ENCODE measurements at regions not wholly inside any gene's neighbourhood (a gene's known extent, or its start where the extent isn't known, plus 50 kb on each side); places are given as distances from the start of the nearest gene placed in this dataset.

DNA sequence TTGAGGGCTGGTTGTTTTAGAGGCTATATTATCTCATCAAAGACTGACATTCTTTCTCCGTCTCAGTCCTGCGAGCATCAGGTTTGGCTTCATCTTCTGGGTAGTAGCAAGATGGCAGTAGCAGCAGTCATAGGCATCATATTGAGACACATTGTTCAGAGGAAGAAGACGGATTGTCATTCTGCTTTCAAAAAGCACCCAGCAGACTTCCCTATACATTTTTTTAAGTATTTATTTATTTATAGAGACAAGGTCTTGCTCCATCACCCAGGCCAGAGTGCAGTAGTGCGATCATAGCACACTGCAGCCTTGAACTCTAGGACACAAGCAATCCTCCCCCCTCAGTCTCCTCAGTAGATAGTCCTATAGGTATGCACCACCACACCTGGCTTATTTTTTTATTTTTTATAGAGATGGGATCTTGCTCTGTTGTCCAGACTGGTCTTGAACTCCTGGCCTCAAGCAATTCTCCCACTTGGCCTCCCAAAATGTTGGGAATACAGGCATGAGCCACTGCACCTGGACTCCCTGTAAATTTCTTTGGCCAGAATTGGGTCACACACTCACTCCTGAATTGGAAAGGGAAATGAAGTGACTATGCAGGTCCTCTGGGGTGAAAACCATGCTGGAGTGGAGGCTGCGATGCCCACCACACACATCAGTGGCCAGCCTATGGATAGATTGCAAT is 125.4 kb downstream of the SLC38A6 start:
- Histone ChIP-seq H3K36me3 (replicated peaks in 1 of 2) (no peaks in the 10 kb centered on the region), H3K4me1 (replicated peaks in 1 of 2) (peaks cover 25 to 30% of the 10 kb centered on the region in 2 donors), H3K4me3 (no peak overlapping the region), H3K27me3 (no peaks in the 10 kb centered on the region), H3K27ac (no peak overlapping the region), H3K9me3 (replicated peaks in 1 of 3) (no peaks in the 10 kb centered on the region)
- no peak for TF ChIP-seq POLR2A (IDR thresholded peaks at IDR 0.05)
- TF ChIP-seq, protein P1, sequence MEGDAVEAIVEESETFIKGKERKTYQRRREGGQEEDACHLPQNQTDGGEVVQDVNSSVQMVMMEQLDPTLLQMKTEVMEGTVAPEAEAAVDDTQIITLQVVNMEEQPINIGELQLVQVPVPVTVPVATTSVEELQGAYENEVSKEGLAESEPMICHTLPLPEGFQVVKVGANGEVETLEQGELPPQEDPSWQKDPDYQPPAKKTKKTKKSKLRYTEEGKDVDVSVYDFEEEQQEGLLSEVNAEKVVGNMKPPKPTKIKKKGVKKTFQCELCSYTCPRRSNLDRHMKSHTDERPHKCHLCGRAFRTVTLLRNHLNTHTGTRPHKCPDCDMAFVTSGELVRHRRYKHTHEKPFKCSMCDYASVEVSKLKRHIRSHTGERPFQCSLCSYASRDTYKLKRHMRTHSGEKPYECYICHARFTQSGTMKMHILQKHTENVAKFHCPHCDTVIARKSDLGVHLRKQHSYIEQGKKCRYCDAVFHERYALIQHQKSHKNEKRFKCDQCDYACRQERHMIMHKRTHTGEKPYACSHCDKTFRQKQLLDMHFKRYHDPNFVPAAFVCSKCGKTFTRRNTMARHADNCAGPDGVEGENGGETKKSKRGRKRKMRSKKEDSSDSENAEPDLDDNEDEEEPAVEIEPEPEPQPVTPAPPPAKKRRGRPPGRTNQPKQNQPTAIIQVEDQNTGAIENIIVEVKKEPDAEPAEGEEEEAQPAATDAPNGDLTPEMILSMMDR (IDR thresholded peaks at IDR 0.05) = no peak
- DNase-seq = no peak
- 91 to 98% (median 93%) methylated on average over 4 to 5 of the region's 5 CpGs for WGBS, 4 donors
- intact Hi-C loops (cut with DNase I) = no loop called here

DNA sequence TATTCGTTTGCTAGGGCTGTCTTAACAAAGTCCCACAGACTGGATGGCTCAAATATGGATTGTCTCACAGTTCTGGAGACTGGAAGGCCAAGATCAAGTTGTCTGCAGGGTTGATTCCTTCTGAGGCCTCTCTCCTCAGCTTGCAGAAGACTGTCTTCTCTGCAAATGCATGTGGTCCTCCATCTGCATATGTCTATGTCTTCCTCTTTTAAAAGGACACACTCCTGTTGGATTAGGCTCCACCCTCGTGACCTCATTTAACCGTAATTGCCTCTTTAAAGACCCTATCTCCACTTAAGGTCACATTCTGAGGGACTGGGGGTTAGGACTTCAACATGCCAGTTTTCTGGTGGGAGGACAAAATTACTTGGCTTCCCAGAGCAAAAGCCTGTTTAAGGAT is 123.3 kb downstream of the SLC38A6 start:
- Histone ChIP-seq H3K4me3 (no peak overlapping the region), H3K27ac (peak overlapping the region in 2 of 5 donors; percentile 39 to 76), H3K27me3 (no peaks in the 10 kb centered on the region), H3K9me3 (replicated peaks in 1 of 3) (no peaks in the 10 kb centered on the region), H3K4me1 (replicated peaks in 1 of 2) (peaks cover 25 to 30% of the 10 kb centered on the region in 2 donors), H3K36me3 (replicated peaks in 1 of 2) (no peaks in the 10 kb centered on the region)
- intact Hi-C loops (cut with DNase I) = no loop called here
- no peak for DNase-seq
- WGBS, 4 donors = 68 to 84% (median 80%) methylated on average over 3 of the region's 3 CpGs
- no peak for TF ChIP-seq POLR2A (IDR thresholded peaks at IDR 0.05)
- TF ChIP-seq, protein P1 (IDR thresholded peaks at IDR 0.05) = no peak

DNA sequence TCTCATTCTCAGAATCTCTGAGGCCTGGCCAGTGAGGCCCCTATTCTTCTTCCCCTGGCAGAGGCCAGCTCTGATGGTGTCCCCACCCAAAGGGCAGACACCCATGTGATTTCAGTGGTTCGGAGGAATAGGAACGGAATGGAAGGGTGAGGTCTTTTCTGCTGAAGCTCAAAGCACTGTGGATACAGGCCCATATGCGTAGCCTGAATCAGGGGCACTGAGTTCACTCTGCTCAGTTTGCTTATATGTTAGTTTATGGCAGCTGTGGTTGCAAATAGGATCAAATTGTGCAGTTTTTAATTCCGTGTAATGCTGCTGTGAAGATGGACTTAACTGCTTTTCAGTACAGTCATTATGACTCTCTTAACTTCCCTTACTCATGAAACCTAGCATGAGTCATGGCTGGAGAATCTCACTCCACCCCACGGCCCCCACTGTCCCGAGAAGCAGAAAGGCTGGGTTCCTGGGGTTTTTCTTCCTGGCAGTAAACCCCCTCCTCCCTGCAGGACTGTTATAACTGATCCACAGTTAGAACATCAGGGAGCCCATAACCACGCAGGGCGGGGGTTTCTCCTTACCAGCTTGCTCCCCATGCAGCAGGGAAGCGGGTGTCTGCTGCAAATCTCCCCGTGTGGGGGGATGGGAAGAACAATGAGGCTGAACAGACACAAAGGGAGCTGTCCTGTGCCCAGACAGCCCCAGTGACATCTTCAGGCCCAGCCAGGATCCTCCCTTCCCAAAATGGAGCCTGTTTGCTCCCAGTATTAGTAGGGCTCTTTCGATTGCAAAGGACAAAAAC is 122.7 kb downstream of the SLC38A6 start:
- 52 to 65% (median 54%) methylated on average over 11 of the region's 11 CpGs for WGBS, 4 donors
- intact Hi-C loops (cut with DNase I) = no loop called here
- H3K4me1 ChIP-seq (replicated peaks in 1 of 2) = peaks cover 25 to 30% of the 10 kb centered on the region in 2 donors
- H3K27me3 ChIP-seq = no peaks in the 10 kb centered on the region
- H3K36me3 ChIP-seq (replicated peaks in 1 of 2) = no peaks in the 10 kb centered on the region
- no peak overlapping the region for H3K4me3 ChIP-seq
- peak overlapping the region in 3 of 5 donors; percentile 24 to 76 (median 39) for H3K27ac ChIP-seq
- H3K9me3 ChIP-seq (replicated peaks in 1 of 3) = no peaks in the 10 kb centered on the region
- peak in 6 of 7 donors; percentile 62 to 79 (median 74) for DNase-seq
- peak in 1 of 2 donors; percentile 21 for TF ChIP-seq POLR2A (IDR thresholded peaks at IDR 0.05)
- TF ChIP-seq, protein P1 (IDR thresholded peaks at IDR 0.05) = no peak
